ENCODE measurements at regions not wholly inside any gene's neighbourhood (a gene's known extent, or its start where the extent isn't known, plus 50 kb on each side); places are given as distances from the start of the nearest gene placed in this dataset.

DNA sequence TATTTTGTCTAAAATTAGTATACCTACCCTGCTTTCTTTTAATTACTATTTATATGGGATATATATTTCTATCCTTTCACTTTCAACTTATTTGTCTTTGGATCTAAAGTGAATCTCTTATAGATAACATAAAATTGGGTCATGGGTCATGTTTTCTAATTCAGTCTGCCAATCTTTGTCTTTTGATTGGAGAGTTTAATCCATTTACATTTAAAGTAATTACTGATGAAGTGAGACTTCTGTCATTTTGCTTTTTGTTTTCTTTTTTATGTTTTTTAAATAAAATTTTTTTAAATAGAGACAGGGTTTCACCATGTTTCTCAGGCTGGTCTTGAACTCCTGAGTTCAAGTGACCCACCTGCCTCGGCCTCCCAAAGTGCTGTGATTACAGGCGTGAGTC lies 50.5 kb upstream of the PRDM1 start:
- no peak for DNase-seq

DNA sequence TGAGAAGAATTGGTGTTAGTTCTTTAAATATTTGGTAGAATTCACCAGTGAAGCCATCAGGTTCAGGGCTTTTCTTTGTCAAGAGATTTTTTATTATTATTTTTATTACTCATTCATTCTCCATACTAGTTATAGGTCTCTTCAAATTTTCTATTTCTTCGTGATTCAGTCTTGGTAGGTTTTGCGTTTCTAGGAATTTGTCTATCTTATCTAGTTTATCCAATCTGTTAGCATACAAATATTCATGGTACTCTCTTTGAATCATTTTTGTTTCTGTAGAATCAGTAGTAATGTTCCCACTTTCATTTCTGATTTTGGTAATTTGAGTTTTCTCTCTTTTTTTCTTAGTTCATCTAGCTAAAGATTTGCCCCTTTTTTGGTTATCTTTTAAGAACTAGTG lies 52.3 kb upstream of the PRDM1 start:
- no peak for DNase-seq

DNA sequence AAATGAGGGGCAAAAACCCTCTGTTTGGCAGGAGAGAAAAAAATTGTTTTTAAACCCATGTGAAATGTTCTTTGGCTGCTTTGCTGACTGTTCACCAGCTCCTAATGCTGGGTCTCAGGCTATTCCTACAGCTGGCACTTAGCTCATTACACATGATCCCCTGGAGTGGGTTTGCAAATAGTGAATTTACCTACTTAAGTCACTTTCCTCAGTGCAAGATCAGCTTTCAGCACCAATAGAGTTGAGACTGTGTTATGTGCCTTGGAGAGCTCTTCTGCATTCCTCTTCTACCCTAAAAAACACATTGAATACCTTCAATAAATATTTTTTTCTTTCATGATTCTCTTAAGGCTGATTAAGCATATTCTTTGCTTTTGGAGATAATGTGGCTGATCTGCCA lies 58.4 kb upstream of the PRDM1 start:
- no peak for DNase-seq

DNA sequence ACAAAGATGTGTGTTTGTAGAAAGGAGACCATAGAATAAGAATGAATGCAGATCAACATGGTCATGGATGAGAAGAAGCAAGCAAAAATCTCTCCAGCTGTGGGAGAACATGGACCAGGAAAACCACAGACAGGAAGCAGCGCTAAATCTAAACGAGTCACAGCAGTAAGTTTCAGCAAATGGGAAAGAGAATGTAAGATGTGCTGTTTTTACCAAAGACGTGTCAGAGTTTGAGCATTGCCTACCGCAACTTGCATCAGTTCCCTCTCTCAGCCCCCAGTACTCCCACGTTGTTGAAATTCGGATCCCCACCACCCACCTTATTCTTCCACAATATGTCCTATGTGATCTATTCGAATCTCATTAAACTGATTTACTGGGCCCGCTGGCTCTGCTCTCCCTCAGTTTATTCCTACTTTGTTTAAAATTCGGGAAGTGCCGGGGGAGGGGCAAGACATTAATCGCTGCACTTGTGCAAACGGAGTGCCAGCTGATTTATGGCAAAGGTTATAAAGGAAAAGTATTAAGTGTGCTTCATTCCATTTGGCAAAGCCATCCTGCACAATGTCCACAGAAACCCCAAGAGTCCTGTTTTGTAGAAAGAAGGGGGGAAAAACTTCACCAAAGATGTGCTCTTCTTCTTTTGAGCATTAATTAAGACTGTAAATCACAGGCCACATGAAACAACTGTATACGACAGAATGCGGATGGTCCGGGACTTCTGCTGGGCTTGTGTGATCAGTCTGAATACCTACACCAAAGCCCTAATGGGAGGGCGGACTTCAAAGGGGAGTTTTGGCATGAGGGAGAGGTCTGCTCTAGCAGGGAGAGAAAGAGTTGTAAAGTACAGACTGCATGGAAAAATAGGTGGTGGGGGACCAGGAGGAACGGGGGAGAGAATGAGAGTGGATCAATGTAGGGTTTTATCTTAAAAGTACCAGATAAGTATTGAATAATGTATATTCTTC lies 59.1 kb upstream of the PRDM1 start:
- DNase-seq, result no peak

DNA sequence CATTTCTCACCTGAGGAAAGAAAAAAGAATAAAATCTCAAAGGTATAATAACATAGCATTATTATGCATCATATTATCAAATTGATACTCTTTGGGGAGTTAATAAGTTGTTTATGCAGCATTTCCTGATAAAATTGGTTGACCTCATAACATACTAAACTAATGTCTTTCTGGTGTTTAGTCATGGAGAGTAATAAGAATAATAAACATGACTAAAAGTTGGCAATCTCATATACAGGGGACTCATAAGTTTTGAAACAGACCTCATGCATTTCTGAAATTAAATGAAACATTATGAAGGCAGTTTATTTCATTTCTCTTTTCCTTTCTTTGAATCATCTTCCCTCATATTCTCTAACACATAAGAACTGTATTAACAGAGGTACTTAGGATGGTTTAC lies 60.5 kb upstream of the PRDM1 start:
- DNase-seq, result no peak

DNA sequence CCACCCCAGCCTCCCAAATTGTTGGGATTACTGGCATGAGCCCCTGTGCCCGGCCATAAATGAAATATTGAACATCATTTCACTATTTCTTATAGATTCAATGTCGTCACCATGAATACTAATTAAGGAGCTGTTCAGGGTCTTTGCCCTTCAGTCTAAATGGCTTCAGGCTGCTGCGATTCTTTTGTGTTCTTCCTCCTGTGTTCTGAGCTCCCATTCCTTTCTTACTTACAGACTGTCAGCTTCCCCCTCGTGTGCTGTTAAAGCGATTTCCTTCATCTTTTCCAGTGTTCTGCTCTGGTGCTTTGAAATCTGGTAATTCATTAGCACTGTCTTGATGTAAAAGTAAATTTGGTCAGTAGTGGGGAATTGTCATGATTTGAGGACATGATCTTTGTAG lies 63.3 kb upstream of the PRDM1 start:
- DNase-seq, result no peak

DNA sequence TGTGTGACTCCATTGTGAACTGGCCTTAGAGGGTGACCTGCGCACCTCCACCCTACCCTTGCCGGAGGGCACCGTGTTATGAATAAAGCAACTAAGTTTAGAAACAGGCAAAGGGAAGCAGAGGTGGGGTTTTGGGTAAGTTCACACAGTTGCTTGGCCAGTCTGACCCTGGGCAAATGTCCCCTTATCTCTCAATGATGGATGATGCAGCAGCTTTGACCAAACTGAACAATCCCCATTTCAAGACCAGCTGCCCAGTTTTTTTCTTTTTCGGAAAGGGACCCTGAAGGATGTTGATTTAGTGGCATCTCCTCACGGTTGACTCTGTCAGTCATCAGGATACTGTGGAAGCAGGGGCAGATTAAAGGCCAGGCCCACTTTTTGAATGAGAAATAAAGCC lies 68.7 kb upstream of the PRDM1 start:
- DNase-seq, result no peak

DNA sequence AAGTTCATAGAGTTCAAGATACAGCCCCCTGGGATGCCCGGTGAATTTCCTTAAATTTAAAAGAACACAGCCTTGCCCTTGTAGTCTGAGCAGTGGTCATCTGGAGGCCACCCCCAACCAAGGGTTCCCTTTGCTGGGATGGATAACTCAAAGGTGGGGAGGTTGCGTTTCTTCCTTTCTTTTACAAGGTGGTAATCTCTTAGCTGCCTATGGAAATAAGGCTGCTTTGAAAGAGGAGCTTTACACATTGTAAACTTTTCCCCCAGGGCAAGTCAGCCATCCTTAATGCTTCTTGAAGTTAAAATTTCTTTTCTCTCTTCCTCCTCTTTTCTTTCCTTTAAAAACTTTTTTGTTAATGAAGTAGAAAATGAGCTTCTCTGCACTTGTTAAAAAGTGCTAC lies 71.2 kb upstream of the PRDM1 start:
- no peak for DNase-seq

DNA sequence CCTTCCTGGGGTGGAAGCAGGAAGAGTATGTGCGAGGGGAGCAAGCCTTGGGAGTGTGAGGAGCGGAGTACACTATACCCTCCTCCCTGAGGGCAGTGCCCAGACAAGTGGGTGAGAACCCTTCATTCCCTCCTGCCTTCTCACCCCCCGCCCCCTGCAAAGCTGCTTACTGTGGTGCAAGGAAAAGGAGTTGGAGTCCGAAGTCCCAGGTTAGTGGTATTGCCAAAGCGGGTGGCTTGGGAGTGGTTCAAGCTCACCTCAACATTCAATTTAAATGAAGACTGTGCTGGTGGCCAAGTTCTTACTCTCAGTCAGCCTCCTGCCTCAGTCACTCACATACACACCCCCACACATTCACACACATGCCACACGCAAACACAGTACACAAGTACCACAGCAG lies 74.7 kb upstream of the PRDM1 start:
- DNase-seq, result no peak

DNA sequence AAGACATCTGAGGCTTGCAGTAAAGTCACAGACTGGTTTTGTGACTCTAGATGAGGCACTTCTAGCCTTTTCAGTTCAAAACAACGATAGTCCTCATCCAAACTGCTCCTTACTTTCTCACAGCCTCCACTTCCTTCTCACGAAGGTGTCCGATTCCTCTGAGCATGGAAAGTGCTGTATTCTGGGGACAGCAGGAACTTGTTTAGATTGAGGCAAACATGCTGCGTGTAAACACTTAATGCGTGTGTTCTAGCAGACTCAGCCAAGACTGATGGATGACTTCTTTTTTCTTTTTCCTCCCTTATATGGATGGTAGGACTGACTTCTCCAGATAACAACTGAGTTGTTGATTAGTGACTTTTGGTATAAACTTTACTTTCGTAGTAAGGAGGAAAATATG lies 80.2 kb upstream of the PRDM1 start:
- no peak for DNase-seq

DNA sequence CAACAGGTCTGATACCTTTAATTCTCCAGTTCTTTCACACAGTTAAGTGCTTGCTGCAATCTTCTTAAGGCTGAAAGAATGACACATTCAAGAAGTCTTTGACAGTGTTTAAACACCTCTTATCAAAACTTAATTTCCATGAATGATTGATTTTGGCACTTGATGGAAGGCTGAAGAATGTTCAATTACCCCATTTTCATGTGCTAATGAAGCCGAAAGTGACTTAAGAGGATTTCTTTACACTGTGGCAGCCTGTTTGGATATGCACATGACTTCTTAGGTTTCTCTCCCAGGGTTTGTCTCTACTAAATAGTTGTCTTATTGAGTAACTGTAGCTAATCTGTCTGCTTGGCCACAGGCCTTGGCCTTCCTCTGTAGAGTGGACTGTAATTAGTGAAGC lies 81.1 kb upstream of the PRDM1 start:
- no peak for DNase-seq

DNA sequence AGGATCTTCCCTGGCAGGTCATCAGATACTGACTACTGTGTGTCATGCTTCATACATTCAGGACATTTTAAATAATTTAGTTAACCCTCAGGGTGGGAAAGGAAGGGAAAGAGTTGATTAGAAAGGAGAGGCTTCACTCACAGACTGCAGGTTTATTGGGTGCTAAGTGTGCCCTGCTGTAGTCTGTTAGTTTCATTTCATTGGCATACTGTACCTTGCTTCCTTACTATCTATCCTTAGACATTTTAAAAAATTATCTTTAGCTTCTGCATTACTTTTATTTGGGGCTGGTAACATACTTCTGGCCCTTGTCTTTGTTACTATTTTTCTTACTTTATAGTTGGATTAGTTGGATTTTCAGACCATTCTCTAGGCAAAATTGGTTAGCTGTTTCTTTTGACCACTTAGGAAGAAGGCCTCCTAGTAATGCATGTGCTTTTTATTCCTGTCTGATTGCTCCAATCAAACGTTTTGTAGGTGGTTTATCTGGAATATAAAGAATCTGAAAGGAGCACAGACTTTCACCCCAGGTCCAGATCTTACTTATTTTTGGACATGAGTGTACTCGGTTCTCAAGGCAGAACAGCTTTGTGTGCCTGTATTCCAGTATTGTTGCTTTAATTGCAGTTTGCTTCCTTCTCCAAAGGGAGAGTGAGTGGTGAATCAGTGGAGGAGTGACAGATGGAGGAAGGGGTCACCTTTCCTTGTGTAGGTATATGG lies 82.7 kb upstream of the PRDM1 start:
- no peak for DNase-seq

DNA sequence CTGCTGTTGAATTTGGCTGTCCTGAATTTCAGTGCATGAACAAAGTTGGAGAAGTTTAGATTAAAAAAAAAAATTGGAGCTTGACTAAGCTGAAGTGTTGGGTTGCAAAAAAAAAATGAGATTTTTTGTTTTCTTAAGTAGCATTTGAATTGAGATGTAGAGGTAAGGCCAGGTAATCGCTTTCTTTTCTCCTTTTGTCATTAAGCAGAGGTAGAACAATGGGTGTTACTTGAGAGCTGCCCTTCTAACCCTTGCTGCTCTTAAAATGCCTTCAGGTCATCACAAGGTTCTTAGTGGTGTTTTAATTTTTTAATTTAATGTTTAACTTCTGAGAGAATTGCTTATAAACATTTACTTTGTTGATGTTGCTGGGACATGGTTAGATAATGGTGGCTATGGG lies 84.1 kb upstream of the PRDM1 start:
- no peak for DNase-seq

DNA sequence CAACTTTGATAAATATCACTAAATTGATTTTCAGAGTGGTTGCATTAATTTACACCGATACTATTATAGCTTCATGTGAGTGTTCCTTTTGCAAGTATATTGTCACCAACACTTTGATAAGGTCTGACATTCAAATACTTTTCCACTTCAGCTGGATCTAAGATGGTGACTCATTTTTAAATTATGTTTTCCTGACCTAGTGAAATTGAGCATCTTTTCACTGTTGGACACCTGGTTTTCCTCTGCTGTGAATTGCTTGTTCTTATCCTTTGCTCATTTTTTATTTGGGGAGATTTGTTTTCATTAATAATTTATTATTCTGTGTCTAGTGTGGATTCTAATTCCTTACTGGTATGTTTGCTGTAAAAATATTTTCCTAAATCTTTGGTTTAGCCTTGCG lies 85.2 kb upstream of the PRDM1 start:
- DNase-seq, result no peak

DNA sequence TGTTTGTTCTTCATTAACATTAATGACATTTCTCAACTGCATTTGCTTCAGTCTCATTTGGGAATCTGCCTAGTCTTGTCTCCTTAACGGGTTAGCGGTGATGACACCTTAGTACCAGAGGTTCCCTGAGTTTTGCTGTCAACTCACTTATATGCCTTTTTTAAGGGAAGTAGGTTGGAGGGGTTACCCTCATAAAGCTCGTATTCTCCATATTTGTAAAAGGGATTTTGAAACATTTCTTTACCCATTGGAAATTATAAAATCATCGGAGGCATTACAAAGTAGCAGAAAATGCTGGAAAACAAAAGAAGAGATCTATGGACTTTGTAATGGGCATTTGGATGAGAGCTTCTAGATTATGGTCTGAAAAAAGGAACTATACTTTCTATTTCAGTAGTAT lies 88.7 kb upstream of the PRDM1 start:
- no peak for DNase-seq

DNA sequence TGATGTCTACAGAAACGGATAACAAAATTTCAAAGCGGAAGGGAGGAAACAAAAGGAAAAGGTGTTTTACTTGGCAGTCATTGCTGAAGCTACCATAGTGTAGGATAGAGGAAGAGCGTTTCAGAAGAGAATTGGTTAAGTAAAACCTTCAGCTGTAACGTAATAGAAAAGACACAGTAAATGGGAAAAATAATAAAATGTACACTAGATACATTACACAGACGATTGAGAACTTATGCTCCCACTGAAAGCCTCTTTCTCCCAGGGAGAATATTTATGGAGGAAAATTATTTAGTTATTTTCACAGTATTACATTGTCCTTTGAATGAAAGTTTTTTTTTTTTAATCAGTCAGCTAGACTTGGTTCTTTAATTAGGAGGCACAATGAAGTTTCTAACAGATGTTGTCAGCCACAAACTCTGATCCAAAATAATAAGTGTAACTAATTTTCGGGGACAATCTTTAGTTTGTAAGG lies 90.7 kb upstream of the PRDM1 start:
- peak; percentile 20 for DNase-seq

DNA sequence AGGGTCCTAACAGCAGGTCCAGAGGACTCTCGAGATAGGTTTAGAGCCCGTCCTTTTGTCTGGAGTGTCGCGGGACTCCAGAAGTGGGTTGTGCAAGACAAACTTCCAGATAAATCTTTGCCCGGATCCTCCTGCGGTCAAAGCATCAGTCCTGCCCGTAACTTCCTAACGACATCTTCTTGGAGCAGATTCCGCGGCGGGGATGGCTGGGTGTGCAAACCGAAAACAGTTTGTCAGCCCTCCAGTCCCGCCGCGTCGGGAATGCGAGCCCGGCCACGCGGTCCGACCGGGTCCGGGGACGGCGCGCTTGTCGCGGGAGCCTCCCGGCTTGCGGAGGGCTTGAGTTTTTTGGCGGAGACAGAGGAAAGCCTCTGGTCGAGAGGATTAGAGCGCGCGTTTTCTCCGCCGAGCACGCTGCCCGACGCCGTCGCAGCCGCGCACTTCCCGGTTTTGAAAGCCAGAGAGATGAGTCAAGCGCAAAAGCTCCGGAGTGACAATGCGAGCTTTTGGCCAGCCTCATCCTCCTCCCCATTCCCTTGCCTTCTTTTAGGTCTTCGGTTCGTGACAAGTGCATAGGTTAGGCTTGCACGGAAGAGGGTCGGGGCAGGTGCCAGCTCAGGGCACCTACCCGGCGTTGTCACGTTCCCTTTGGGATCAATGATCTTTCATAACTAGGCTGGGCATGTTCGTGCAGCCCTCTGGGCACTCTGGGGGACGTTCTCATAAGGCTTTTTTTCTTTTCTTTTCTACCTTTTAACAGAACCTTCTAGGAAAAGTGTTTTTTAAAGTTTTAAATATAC lies 91.3 kb upstream of the PRDM1 start:
- DNase-seq, result peak; percentile 31

DNA sequence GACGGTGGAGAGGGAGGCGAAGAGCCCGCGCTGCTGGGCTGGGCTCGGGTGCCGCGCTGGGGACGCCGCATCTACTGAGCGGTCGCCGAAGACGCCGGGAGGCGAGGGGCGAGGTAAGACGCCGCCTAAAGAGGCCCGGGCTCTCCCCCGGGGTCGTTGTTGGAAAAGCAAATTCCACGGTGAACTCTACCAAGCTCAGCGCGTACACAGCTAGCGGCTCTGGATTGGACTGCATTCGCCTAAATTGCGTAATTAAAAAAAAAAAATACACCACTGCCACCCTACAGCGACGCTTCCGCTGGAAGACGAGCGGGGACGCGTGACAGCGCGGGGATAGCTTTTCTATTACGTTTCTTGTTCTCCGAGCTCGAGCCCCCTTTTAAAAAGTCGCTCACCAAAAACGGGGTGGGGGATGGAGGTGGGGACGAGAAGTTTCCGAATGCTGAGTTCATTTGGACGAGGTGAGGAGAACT lies 92.0 kb upstream of the PRDM1 start:
- DNase-seq, result no peak

DNA sequence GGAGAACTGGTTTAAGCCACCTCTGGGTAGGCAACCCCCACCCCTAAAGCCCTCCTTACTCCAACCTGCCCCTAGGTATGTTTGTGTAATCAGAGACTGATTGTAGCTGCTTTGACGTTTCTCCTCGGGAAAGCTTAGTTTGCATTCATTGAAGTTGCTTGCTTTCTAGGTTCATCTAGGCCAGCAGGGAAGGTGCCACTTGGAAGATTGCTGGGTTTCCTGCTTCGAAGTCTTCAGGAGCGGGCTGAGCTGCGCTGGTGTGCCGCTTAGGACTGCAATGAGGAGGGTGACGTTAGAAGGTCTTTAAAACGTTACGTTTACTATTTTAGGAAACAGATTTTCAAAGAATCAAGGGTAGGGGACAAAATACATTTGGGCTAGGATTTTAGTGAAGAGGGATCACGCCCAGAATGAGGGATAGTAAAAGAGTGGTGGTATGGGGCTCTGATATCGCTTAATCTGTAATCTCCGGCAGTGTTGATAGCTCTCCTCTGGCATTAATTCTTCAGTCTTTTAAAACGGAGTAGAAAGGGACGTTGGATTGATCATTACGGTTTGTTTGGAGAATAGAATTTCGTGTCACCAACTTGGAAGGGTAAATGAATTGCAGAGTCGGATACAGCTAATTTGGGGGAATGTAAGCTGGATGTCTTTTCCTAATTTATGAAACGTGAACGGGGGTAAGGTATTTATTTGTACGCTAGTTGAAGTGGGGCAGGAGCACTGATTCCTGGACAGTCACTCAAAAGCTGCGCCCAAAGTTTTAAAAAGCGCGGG lies 92.6 kb upstream of the PRDM1 start:
- DNase-seq, result peak; percentile 6

DNA sequence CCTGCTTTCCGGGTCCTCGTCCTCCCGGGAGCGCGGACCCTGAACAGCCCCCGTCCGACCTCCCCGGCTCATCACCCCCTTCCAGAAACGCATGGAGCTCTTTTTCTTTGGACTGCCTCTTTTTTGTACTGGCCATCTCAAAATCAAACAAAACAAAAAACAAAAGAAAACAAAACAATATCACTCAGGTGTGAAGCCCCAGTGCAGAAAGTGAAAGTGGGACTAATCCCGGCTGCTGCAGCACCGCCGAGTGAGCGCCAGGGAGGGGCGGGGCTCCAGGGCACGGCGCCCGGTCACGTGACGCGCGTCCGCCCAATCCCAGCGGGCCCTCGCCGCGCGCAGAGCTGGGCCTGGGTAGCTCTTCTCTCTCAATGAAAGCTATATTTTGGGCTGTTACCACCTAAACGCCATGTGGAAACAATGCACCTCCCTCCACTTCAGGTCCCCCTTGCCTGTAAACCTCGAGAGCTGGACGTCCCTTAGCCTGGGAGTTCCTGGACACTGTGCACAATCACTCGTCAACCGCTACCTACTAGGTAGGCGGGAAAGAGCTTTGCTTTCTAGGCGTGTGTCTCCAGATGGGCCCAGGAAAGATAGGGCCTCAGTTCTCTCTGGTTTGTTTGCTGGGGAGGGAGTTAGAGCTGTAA lies 93.7 kb upstream of the PRDM1 start:
- peak; percentile 75 for DNase-seq

DNA sequence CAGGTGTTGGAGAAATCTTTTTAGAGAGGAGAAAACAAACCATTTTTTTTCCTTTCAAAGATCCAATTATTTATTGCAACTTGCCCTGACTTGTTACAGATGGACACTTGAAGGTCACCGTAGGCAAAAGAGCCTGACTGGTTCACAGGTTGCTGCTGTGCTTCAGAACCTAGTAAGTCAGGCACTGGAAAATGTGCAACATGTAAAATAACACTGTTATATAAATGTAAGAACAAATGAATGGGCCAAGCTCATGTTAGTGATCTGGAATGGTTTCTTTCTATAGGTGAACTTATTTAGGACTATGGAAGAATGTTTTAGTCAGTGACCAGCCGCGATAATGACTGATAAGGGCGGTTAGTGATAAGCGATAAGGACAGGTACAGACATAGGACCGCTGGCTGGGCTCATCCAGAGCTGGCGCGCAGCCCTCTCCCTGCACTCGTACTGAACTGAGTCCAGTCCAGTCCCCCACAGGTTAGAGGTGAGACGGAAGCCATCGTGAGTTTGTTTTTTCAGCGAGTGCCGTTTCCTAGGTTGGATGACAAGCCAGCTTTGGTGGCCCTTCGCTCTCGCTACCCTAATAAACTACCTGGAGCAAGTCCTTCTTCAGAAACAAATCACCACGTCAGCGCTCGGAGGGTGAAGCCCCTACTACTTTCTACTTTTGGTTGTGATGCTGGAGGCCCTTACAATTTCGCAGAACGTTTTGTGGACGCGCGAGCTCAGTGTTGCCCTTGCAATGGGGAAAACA lies 94.4 kb upstream of the PRDM1 start:
- DNase-seq, result peak; percentile 7

All from hematopoietic multipotent progenitor cell treated with erythropoietin and hydrocortisone succinate and interleukin-3 and kit ligand, for 8 days (in vitro differentiated cells).